B cell (primary cell): ENCODE measurements at regions not wholly inside any gene's neighbourhood (a gene's known extent, or its start where the extent isn't known, plus 50 kb on each side); places are given as distances from the start of the nearest gene placed in this dataset.

ENCODE experiments used
- ATAC-seq: fragments of 200-7000 bp; cut with Tn5 transposase; one replicate; pipeline ENCODE4 v1.10.0; 2021; ENCODE audit warnings: low read depth, mild to moderate bottlenecking, moderate number of reproducible peaks, moderate library complexity
- CTCF ChIA-PET: fragments of 350-600 bp; sonication (Branson Sonifier 250); formaldehyde crosslinking; loops from one replicate; lab custom pipeline; 2021; ENCODE audit warnings: antibody characterized with exemption, inconsistent platforms; lab: Charles Lee
- POLR2A ChIA-PET: fragments of 350-600 bp; sonication (Branson Sonifier 250); formaldehyde crosslinking; loops from one replicate; lab custom pipeline; 2021; ENCODE audit warnings: antibody characterized with exemption; lab: Charles Lee
- DNase-seq: peaks from one replicate; pipeline ENCODE4 v3.0.0; 2013
- H2AFZ ChIP-seq: 2 replicates; pipeline ENCODE4 v1.6.1; 2012; ENCODE audit warnings: mild to moderate bottlenecking, low read depth, low read length; ENCODE audit not compliant: insufficient read depth, poor library complexity, severe bottlenecking
- H3K27ac ChIP-seq, 2 donors: 1 replicate in 1 of 2; 2 replicates in 1 of 2; pipeline ENCODE4 v1.5.1; 2012 to 2013; ENCODE audit warnings: low read length in 2 of 2, mild to moderate bottlenecking in 2 of 2, moderate library complexity in 1 of 2
- H3K27me3 ChIP-seq, 4 experiments: fragments of 200-600 bp in 1 of 4; sonication (generic) in 1 of 4; replicated peaks in 1 of 4; 1 replicate in 2 of 4; 2 replicates in 2 of 4; pipeline versions ENCODE4 v1.6.1 to v1.7.0; 2013 to 2016; ENCODE audit warnings: low read length in 3 of 4, mild to moderate bottlenecking in 2 of 4, mixed read lengths in 1 of 4, moderate library complexity in 1 of 4; ENCODE audit not compliant: insufficient read depth in 4 of 4, control insufficient read depth in 3 of 4; ENCODE audit errors: control extremely low read depth in 1 of 4
- H3K36me3 ChIP-seq, 2 experiments: replicated peaks in 1 of 2; 1 replicate in 1 of 2; 2 replicates in 1 of 2; pipeline versions ENCODE4 v1.6.1 to v1.7.1; 2013; ENCODE audit warnings: low read length in 1 of 2; ENCODE audit not compliant: insufficient read depth in 2 of 2, control insufficient read depth in 1 of 2; ENCODE audit errors: control extremely low read depth in 1 of 2, extremely low read depth in 1 of 2
- H3K4me1 ChIP-seq, 2 donors: fragments of 200-600 bp in 1 of 2; sonication (generic) in 1 of 2; 1 replicate in 1 of 2; 2 replicates in 1 of 2; pipeline versions ENCODE4 v1.5.1 to v1.6.1; 2013 to 2017; ENCODE audit warnings: low read length in 2 of 2; ENCODE audit not compliant: control insufficient read depth in 2 of 2, insufficient read depth in 2 of 2
- H3K4me2 ChIP-seq: replicated peaks from 2 replicates; pipeline ENCODE3; 2012; ENCODE audit warnings: mild to moderate bottlenecking, low read depth, low read length; ENCODE audit not compliant: poor library complexity, severe bottlenecking
- H3K4me3 ChIP-seq, 5 experiments: fragments of 200-600 bp in 1 of 5; sonication (generic) in 1 of 5; 1 replicate in 3 of 5; 2 replicates in 2 of 5; pipeline versions ENCODE4 v1.5.1 to v1.7.0; 2011 to 2016; ENCODE audit warnings: low read length in 4 of 5, mild to moderate bottlenecking in 4 of 5, low read depth in 2 of 5, control low read depth in 1 of 5, moderate library complexity in 1 of 5; ENCODE audit not compliant: insufficient read depth in 1 of 5; ENCODE audit errors: control extremely low read depth in 1 of 5, extremely low read depth in 1 of 5
- H3K79me2 ChIP-seq: fragments of 200-600 bp; sonication (generic); one replicate; pipeline ENCODE4 v1.6.0; 2016; ENCODE audit warnings: low read length; ENCODE audit not compliant: control insufficient read depth, insufficient read depth
- H3K9ac ChIP-seq: fragments of 200-600 bp; sonication (generic); 2 replicates; pipeline ENCODE4 v1.6.1; 2017; ENCODE audit warnings: mild to moderate bottlenecking, low read length, moderate library complexity
- H3K9me3 ChIP-seq, 3 donors: one replicate each; pipeline versions ENCODE4 v1.6.1 to v1.7.1; 2013; ENCODE audit warnings: low read length in 2 of 3; ENCODE audit not compliant: control insufficient read depth in 2 of 3, insufficient read depth in 1 of 3; ENCODE audit errors: control extremely low read depth in 1 of 3
- H4K20me1 ChIP-seq: 2 replicates; pipeline ENCODE4 v1.6.0; 2012; ENCODE audit warnings: mild to moderate bottlenecking, low read length; ENCODE audit not compliant: insufficient read depth, control insufficient read depth, poor library complexity, severe bottlenecking
- H3K27ac Mint-ChIP-seq: one replicate; pipeline ENCODE4 v1.8.0; 2021; ENCODE audit warnings: mixed read lengths
- H3K27me3 Mint-ChIP-seq: one replicate; pipeline ENCODE4 v1.8.0; 2021; ENCODE audit warnings: mixed read lengths
- H3K4me1 Mint-ChIP-seq: one replicate; pipeline ENCODE4 v1.8.0; 2021; ENCODE audit warnings: mixed read lengths
- H3K4me3 Mint-ChIP-seq: one replicate; pipeline ENCODE4 v1.8.0; 2021; ENCODE audit warnings: mixed read lengths
- H3K9me3 Mint-ChIP-seq: one replicate; pipeline ENCODE4 v1.8.0; 2022; ENCODE audit warnings: mixed read lengths; ENCODE audit not compliant: insufficient read depth
- CTCF ChIP-seq: fragments of 200-600 bp; IDR thresholded peaks from one replicate; pipeline ENCODE4 v1.8.0; 2022; ENCODE audit warnings: antibody characterized with exemption, mild to moderate bottlenecking
- EZH2 ChIP-seq: IDR thresholded peaks from 2 replicates; pipeline ENCODE4 v1.6.1; 2012; ENCODE audit warnings: borderline replicate concordance, low read depth, mild to moderate bottlenecking, moderate library complexity, low read length; ENCODE audit not compliant: insufficient read depth, poor library complexity, severe bottlenecking
- WGBS: methylation state at CpG from one replicate; pipeline ENCODE4 v1.1.5; 2013; ENCODE audit warnings: missing lambda C conversion rate; ENCODE audit not compliant: insufficient coverage; 5-methylcytosine and 5-hydroxymethylcytosine counted together
- intact Hi-C: fragments of 100-400 bp; cut with micrococcal nuclease; formaldehyde crosslinking; loops from one replicate; pipeline ENCODE4 v1.10.0; 2022

GRCh38 chr12:105457026-105457425 is 126.5 kb downstream of the C12orf75 start:
- POLR2A ChIA-PET = no interaction called here
- H3K4me2 ChIP-seq = no peak overlapping the region
- no peaks in the 10 kb centered on the region for H3K79me2 ChIP-seq
- H3K9me3 ChIP-seq = peaks cover 0 to 2% (median 0%) of the 10 kb centered on the region in 3 donors
- H3K27ac ChIP-seq = no peak overlapping the region
- intact Hi-C loops = no loop called here
- Mint-ChIP-seq H3K27ac (no peak overlapping the region), H3K4me3 (no peak overlapping the region), H3K4me1 (no peaks in the 10 kb centered on the region), H3K27me3 (peaks cover 27% of the 10 kb centered on the region), H3K9me3 (peaks cover 4% of the 10 kb centered on the region)
- H3K4me1 ChIP-seq = no peaks in the 10 kb centered on the region
- no peak for TF ChIP-seq EZH2
- TF ChIP-seq CTCF = no peak
- ATAC-seq (no peak), DNase-seq (no peak)
- peaks cover 0 to 6% (median 2%) of the 10 kb centered on the region in 4 experiments for H3K27me3 ChIP-seq
- no peaks in the 10 kb centered on the region for H4K20me1 ChIP-seq
- no peak overlapping the region for H3K9ac ChIP-seq
- CTCF ChIA-PET = no interaction called here
- no peaks in the 10 kb centered on the region for H3K36me3 ChIP-seq
- H3K4me3 ChIP-seq = no peak overlapping the region
- no peak overlapping the region for H2AFZ ChIP-seq

GRCh38 chr12:105459760-105460330 is 129.4 kb downstream of the C12orf75 start:
- TF ChIP-seq EZH2 (no peak), CTCF (no peak)
- Mint-ChIP-seq H3K27me3 (peaks cover 30% of the 10 kb centered on the region), H3K4me3 (no peak overlapping the region), H3K4me1 (no peaks in the 10 kb centered on the region), H3K27ac (no peak overlapping the region), H3K9me3 (peaks cover 4% of the 10 kb centered on the region)
- ATAC-seq (no peak), DNase-seq (no peak)
- 88% methylated on average over 4 of the region's 6 CpGs for WGBS
- POLR2A ChIA-PET = no interaction called here
- Histone ChIP-seq H3K79me2 (no peaks in the 10 kb centered on the region), H4K20me1 (no peaks in the 10 kb centered on the region), H3K27ac (no peak overlapping the region), H3K36me3 (no peaks in the 10 kb centered on the region), H3K9ac (no peak overlapping the region), H3K9me3 (peaks cover 0 to 2% (median 0%) of the 10 kb centered on the region in 3 donors), H3K27me3 (peaks cover 0 to 6% (median 2%) of the 10 kb centered on the region in 4 experiments), H3K4me1 (no peaks in the 10 kb centered on the region), H3K4me2 (no peak overlapping the region), H2AFZ (no peak overlapping the region), H3K4me3 (no peak overlapping the region)
- CTCF ChIA-PET = no interaction called here
- intact Hi-C loops = no loop called here
